ENCODE measurements at regions not wholly inside any gene's neighbourhood (a gene's known extent, or its start where the extent isn't known, plus 50 kb on each side); places are given as distances from the start of the nearest gene placed in this dataset.

DNA sequence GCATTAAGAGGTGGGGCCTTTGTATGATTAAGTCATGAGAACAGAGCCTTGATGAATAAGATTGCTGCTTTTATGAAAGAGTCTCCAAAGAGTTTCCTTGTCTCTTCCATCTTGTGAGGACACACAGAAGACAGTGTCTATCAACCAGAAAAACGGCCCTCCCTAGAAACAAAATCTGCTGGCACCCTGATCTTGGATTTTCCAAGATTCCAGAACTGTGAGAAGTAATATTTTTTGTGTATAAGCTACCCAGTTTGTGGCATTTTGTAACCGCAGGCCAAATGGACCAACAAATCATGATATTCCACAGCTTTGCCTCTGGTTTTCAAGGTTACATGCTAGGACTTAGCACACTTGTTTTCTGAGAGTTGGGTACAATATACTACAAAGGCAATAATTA is 687.8 kb downstream of the TDRD15 start:
- TF ChIP-seq, protein P1, sequence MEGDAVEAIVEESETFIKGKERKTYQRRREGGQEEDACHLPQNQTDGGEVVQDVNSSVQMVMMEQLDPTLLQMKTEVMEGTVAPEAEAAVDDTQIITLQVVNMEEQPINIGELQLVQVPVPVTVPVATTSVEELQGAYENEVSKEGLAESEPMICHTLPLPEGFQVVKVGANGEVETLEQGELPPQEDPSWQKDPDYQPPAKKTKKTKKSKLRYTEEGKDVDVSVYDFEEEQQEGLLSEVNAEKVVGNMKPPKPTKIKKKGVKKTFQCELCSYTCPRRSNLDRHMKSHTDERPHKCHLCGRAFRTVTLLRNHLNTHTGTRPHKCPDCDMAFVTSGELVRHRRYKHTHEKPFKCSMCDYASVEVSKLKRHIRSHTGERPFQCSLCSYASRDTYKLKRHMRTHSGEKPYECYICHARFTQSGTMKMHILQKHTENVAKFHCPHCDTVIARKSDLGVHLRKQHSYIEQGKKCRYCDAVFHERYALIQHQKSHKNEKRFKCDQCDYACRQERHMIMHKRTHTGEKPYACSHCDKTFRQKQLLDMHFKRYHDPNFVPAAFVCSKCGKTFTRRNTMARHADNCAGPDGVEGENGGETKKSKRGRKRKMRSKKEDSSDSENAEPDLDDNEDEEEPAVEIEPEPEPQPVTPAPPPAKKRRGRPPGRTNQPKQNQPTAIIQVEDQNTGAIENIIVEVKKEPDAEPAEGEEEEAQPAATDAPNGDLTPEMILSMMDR (IDR thresholded peaks at IDR 0.05; ENCODE audit: low read depth, low read length): no peak
- H3K4me3 ChIP-seq (ENCODE audit: low read depth, low read length): no peak overlapping the region

DNA sequence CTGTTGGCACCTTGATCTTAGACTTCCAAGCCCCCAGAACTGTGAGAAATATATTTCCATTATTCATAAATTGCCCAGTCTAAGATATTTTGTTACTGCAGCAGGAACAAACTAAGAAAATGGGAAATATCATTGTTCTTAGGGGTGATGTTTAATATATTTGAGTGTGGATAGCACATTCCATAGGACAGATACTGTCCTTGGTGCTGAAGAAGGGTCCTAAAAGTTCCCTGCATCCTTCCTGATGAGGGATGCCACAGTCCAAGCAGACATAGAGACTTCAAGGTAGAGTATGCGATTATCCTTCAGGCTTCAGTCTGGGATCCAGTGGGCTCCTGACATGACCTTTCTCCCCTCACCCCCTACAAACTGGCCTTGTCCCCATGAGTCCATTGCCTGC is 689.0 kb downstream of the TDRD15 start:
- no peak overlapping the region for H3K4me3 ChIP-seq (ENCODE audit: low read depth, low read length)
- TF ChIP-seq, protein P1 (IDR thresholded peaks at IDR 0.05; ENCODE audit: low read depth, low read length): no peak

DNA sequence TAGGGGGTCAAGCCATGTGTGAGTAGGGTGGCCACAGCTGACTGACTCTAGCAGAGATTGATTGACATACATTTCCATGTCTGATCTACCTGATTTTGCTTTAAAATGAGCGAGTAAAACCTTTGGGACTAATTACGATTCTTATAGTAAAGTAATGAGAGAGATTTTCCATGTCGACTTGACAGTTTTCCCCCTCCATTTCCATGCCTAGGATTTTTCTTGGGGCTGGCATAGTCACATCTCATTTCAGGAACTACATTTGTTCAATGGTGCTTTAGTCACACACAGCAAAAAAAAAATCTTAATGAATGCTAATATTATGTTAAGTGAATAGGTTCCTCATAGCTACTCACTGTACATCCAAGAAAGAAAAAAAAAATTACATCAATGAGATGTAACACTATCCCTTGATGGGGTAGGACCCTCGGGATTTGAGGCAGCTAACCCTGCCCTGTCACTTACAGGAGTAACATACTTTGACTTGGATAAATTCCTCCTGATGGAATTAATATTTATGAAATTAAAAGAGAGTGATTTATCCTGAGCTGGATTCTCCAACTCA is 690.9 kb downstream of the TDRD15 start:
- TF ChIP-seq, protein P1 (IDR thresholded peaks at IDR 0.05; ENCODE audit: low read depth, low read length): no peak
- H3K4me3 ChIP-seq (ENCODE audit: low read depth, low read length): no peak overlapping the region

DNA sequence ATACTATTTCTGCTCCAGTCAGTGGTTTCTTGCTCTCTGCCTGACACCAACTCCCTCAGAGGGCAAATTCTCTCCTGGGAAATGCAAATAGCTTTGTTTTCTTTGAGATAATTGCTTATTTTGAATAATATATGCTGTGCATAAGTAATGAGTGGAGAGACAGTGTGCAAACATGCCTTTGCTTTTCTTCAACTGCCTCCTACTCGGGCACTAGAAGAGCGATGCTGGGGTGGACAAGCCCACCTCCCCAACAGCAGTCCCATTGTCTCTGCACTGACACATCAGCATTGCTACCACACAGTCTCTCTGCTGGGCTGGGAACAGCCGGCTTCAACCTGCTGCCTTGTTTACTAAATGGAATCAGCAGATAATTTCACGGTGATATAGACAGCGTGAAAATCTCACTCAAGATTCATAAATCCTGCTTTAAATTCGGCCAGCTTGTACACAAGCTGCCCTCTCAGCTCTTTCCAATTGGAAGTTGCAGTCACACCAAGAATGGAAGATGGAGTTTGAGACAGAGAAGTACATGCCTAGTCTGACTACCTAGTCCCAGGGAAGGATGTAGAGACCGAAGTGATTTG is 694.5 kb downstream of the TDRD15 start:
- TF ChIP-seq, protein P1 (IDR thresholded peaks at IDR 0.05; ENCODE audit: low read depth, low read length): no peak
- H3K4me3 ChIP-seq (ENCODE audit: low read depth, low read length): no peak overlapping the region

GRCh38 chr2:21819454-21819853 is 695.7 kb downstream of the TDRD15 start:
- H3K4me3 ChIP-seq (ENCODE audit: low read depth, low read length): no peak overlapping the region
- TF ChIP-seq, protein P1 (IDR thresholded peaks at IDR 0.05; ENCODE audit: low read depth, low read length): no peak

- no peak overlapping the region for H3K4me3 ChIP-seq (ENCODE audit: low read depth, low read length)
- TF ChIP-seq, protein P1 (IDR thresholded peaks at IDR 0.05; ENCODE audit: low read depth, low read length): no peak
Measured at GRCh38 chr2:21820271-21820670, 696.5 kb downstream of the TDRD15 start.

GRCh38 chr2:21821672-21822227 is 698.0 kb downstream of the TDRD15 start:
- no peak overlapping the region for H3K4me3 ChIP-seq (ENCODE audit: low read depth, low read length)
- TF ChIP-seq, protein P1 (IDR thresholded peaks at IDR 0.05; ENCODE audit: low read depth, low read length): no peak
